Vagina (tissue), 2 donors: ENCODE measurements at regions not wholly inside any gene's neighbourhood (a gene's known extent, or its start where the extent isn't known, plus 50 kb on each side); places are given as distances from the start of the nearest gene placed in this dataset.

Source experiments
- POLR2A ChIP-seq, 2 donors: fragments of 450-650 bp; IDR thresholded peaks; one replicate each; pipeline ENCODE4 v1.6.1; 2017; ENCODE audit warnings: antibody characterized with exemption in 2 of 2, mild to moderate bottlenecking in 2 of 2, moderate library complexity in 2 of 2
- POLR2AphosphoS5 ChIP-seq, 2 donors: sonication (generic); formaldehyde crosslinking; IDR thresholded peaks; one replicate each; pipeline ENCODE4 v1.9.0; 2017; ENCODE audit warnings: antibody characterized with exemption in 2 of 2, mild to moderate bottlenecking in 2 of 2, low read depth in 1 of 2; ENCODE audit not compliant: insufficient read depth in 1 of 2
- TF ChIP-seq, protein P1 (sequence below), 3 experiments: fragments of 450-650 bp in 2 of 3; fragments of 200-600 bp in 1 of 3; sonication (generic) in 1 of 3; IDR thresholded peaks; one replicate each; pipeline ENCODE4 v1.5.1; 2017 to 2019; ENCODE audit warnings: antibody characterized with exemption in 3 of 3, mild to moderate bottlenecking in 2 of 3, moderate library complexity in 2 of 3

DNA sequence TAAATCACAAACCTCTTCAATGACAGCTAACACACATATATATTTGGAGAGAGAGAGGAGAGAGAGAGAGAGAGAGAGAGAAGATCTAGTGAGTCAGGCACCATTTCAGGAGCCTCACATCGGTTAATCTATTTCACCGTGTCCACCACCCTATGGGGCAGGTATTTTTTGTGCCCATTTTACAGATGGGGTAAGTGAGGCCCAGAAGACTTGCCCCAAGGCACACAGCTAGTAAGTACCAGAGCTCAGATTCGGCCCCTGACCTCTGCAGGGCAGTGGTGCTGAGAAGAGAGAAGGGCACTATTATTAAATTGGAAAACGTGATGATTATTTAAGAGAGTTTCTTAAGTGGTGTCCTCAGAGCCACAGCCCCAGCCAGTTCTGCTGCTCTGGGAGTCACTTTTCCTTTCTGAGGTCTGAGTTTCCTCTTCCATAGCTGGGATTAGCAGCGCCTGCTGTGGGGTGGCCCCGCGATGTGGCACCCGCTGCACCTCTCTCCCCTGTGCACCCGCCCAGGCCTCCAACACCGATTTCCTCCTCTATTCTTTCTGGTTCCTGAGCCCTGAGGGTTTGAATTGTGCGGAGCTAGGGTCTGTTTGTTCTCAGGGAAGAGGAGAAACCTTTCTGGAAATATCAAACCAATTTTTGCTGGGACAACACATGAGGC lies 303.9 kb downstream of the IRF8 start:
- TF ChIP-seq POLR2A (IDR thresholded peaks at IDR 0.05) = no peak
- TF ChIP-seq, protein P1, sequence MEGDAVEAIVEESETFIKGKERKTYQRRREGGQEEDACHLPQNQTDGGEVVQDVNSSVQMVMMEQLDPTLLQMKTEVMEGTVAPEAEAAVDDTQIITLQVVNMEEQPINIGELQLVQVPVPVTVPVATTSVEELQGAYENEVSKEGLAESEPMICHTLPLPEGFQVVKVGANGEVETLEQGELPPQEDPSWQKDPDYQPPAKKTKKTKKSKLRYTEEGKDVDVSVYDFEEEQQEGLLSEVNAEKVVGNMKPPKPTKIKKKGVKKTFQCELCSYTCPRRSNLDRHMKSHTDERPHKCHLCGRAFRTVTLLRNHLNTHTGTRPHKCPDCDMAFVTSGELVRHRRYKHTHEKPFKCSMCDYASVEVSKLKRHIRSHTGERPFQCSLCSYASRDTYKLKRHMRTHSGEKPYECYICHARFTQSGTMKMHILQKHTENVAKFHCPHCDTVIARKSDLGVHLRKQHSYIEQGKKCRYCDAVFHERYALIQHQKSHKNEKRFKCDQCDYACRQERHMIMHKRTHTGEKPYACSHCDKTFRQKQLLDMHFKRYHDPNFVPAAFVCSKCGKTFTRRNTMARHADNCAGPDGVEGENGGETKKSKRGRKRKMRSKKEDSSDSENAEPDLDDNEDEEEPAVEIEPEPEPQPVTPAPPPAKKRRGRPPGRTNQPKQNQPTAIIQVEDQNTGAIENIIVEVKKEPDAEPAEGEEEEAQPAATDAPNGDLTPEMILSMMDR (IDR thresholded peaks at IDR 0.05) = no peak
- no peak for TF ChIP-seq POLR2AphosphoS5 (IDR thresholded peaks at IDR 0.05; ENCODE audit: insufficient read depth in 1 of 2, low read depth in 1 of 2)
